ENCODE measurements at regions not wholly inside any gene's neighbourhood (a gene's known extent, or its start where the extent isn't known, plus 50 kb on each side); places are given as distances from the start of the nearest gene placed in this dataset.

GRCh38 chr14:44701563-44702263 lies 194.6 kb upstream of the FSCB start:
- DNase-seq, result no peak

GRCh38 chr14:44700694-44701093 lies 193.6 kb upstream of the FSCB start:
- DNase-seq, result no peak

GRCh38 chr14:44700184-44700583 lies 193.1 kb upstream of the FSCB start:
- no peak for DNase-seq

GRCh38 chr14:44699391-44699790 lies 192.3 kb upstream of the FSCB start:
- no peak for DNase-seq

GRCh38 chr14:44669496-44669895 lies 162.4 kb upstream of the FSCB start:
- no peak for DNase-seq

GRCh38 chr14:44663136-44663535 lies 156.1 kb upstream of the FSCB start:
- no peak for DNase-seq

- DNase-seq, result peak; percentile 66
These were observed 155.3 kb upstream of the FSCB start for GRCh38 chr14:44662250-44662891.

GRCh38 chr14:44658389-44658696 lies 151.3 kb upstream of the FSCB start:
- DNase-seq, result no peak

GRCh38 chr14:44657696-44658388 lies 150.8 kb upstream of the FSCB start:
- DNase-seq, result peak; percentile 86

GRCh38 chr14:44657203-44657602 lies 150.1 kb upstream of the FSCB start:
- DNase-seq, result no peak

GRCh38 chr14:44654591-44654990 lies 147.5 kb upstream of the FSCB start:
- DNase-seq, result no peak

GRCh38 chr14:44653641-44654040 lies 146.6 kb upstream of the FSCB start:
- no peak for DNase-seq

GRCh38 chr14:44652640-44653039 lies 145.6 kb upstream of the FSCB start:
- DNase-seq, result no peak

- no peak for DNase-seq
These were observed 142.0 kb upstream of the FSCB start for GRCh38 chr14:44649061-44649460.

- DNase-seq, result no peak
These were observed 133.3 kb upstream of the FSCB start for GRCh38 chr14:44640416-44640815.

- no peak for DNase-seq
These were observed 132.8 kb upstream of the FSCB start for GRCh38 chr14:44639781-44640385.

GRCh38 chr14:44634692-44635091 lies 127.6 kb upstream of the FSCB start:
- DNase-seq, result no peak

GRCh38 chr14:44626423-44626822 lies 119.3 kb upstream of the FSCB start:
- no peak for DNase-seq

GRCh38 chr14:44625098-44625497 lies 118.0 kb upstream of the FSCB start:
- no peak for DNase-seq

- no peak for DNase-seq
These were observed 113.3 kb upstream of the FSCB start for GRCh38 chr14:44620121-44621019.

- DNase-seq, result no peak
These were observed 109.1 kb upstream of the FSCB start for GRCh38 chr14:44616204-44616603.

GRCh38 chr14:44613061-44613712 lies 106.1 kb upstream of the FSCB start:
- no peak for DNase-seq

Data from NCI-H2029 treated with DMSO at 0.1 percent for 48 hours (cell line).